H9 (cell line): ENCODE measurements at regions not wholly inside any gene's neighbourhood (a gene's known extent, or its start where the extent isn't known, plus 50 kb on each side); places are given as distances from the start of the nearest gene placed in this dataset.

Source experiments
- DNase-seq: peaks from one replicate; pipeline ENCODE4 v3.0.0-alpha.2; 2017
- H2AFZ ChIP-seq: one replicate; pipeline ENCODE4 v1.6.1; 2013; ENCODE audit warnings: mild to moderate bottlenecking, low read length, control low read depth, moderate library complexity
- H2AK5ac ChIP-seq: 2 replicates; pipeline ENCODE4 v1.6.1; 2013; ENCODE audit warnings: low read length, control low read depth, mixed read lengths; ENCODE audit not compliant: insufficient read length
- H2BK120ac ChIP-seq: one replicate; pipeline ENCODE4 v1.6.1; 2013; ENCODE audit warnings: low read depth, mild to moderate bottlenecking, low read length, control low read depth, inconsistent platforms; ENCODE audit not compliant: poor library complexity, severe bottlenecking
- H2BK12ac ChIP-seq: 2 replicates; pipeline ENCODE4 v1.6.1; 2013; ENCODE audit warnings: low read length, control low read depth, mixed read lengths, low read depth; ENCODE audit not compliant: insufficient read length
- H2BK15ac ChIP-seq: 2 replicates; pipeline ENCODE4 v1.6.1; 2013; ENCODE audit warnings: low read depth, low read length, control low read depth
- H2BK20ac ChIP-seq: one replicate; pipeline ENCODE4 v1.6.1; 2013; ENCODE audit warnings: low read depth, mild to moderate bottlenecking, low read length, control low read depth, inconsistent platforms; ENCODE audit not compliant: poor library complexity, severe bottlenecking
- H2BK5ac ChIP-seq: 2 replicates; pipeline ENCODE4 v1.6.1; 2013; ENCODE audit warnings: low read length, control low read depth, mixed read lengths; ENCODE audit not compliant: insufficient read length
- H3K14ac ChIP-seq: 2 replicates; pipeline ENCODE4 v1.6.1; 2013; ENCODE audit warnings: low read length, control low read depth; ENCODE audit not compliant: insufficient read depth
- H3K18ac ChIP-seq: 2 replicates; pipeline ENCODE4 v1.6.1; 2013; ENCODE audit warnings: low read depth, mild to moderate bottlenecking, mixed read lengths, low read length, control low read depth; ENCODE audit not compliant: insufficient read length
- H3K23ac ChIP-seq: 2 replicates; pipeline ENCODE4 v1.6.1; 2013; ENCODE audit warnings: low read length, control low read depth, mixed read lengths, low read depth; ENCODE audit not compliant: insufficient read length
- H3K23me2 ChIP-seq: 2 replicates; pipeline ENCODE4 v1.6.1; 2013; ENCODE audit warnings: low read depth, mild to moderate bottlenecking, mixed read lengths, low read length, control low read depth; ENCODE audit not compliant: insufficient read length, poor library complexity, severe bottlenecking
- H3K27ac ChIP-seq: 2 replicates; pipeline ENCODE4 v1.5.1; 2013; ENCODE audit warnings: low read length, control low read depth, mixed read lengths, low read depth; ENCODE audit not compliant: insufficient read length
- H3K27me3 ChIP-seq: 2 replicates; pipeline ENCODE4 v1.6.1; 2013; ENCODE audit warnings: low read length, control low read depth, inconsistent platforms; ENCODE audit not compliant: insufficient read depth
- H3K4ac ChIP-seq: 2 replicates; pipeline ENCODE4 v1.6.1; 2013; ENCODE audit warnings: low read depth, mild to moderate bottlenecking, control low read depth, inconsistent platforms, low read length, moderate library complexity
- H3K4me1 ChIP-seq: 2 replicates; pipeline ENCODE4 v1.6.1; 2013; ENCODE audit warnings: low read length, control low read depth, inconsistent platforms; ENCODE audit not compliant: insufficient read depth
- H3K4me2 ChIP-seq: 2 replicates; pipeline ENCODE4 v1.6.1; 2013; ENCODE audit warnings: low read length, control low read depth, mixed read lengths; ENCODE audit not compliant: insufficient read length, insufficient read depth
- H3K56ac ChIP-seq: 2 replicates; pipeline ENCODE4 v1.6.1; 2013; ENCODE audit warnings: low read depth, mild to moderate bottlenecking, mixed read lengths, low read length, control low read depth; ENCODE audit not compliant: insufficient read length
- H3K79me1 ChIP-seq: 2 replicates; pipeline ENCODE4 v1.6.1; 2013; ENCODE audit warnings: low read depth, mild to moderate bottlenecking, moderate library complexity, low read length, control low read depth, inconsistent platforms; ENCODE audit not compliant: insufficient read depth, poor library complexity, severe bottlenecking
- H3K79me2 ChIP-seq: 2 replicates; pipeline ENCODE4 v1.6.1; 2013; ENCODE audit warnings: low read length, control low read depth, inconsistent platforms; ENCODE audit not compliant: insufficient read depth
- H3K9ac ChIP-seq: 2 replicates; pipeline ENCODE4 v1.6.1; 2013; ENCODE audit warnings: low read length, control low read depth, mixed read lengths; ENCODE audit not compliant: insufficient read length; ENCODE audit errors: extremely low read depth
- H3K9me3 ChIP-seq: one replicate; pipeline ENCODE4 v1.6.1; 2013; ENCODE audit warnings: low read depth, low read length, inconsistent platforms; ENCODE audit not compliant: control insufficient read depth
- H3T11ph ChIP-seq: one replicate; pipeline ENCODE4 v1.6.1; 2013; ENCODE audit warnings: mild to moderate bottlenecking, low read length, control low read depth, inconsistent platforms
- H4K20me1 ChIP-seq: one replicate; pipeline ENCODE4 v1.6.1; 2013; ENCODE audit not compliant: control insufficient read depth, insufficient read length, insufficient read depth
- H4K5ac ChIP-seq: 2 replicates; pipeline ENCODE4 v1.6.1; 2013; ENCODE audit warnings: low read depth, mild to moderate bottlenecking, mixed read lengths, low read length, control low read depth; ENCODE audit not compliant: insufficient read length
- H4K8ac ChIP-seq: replicated peaks from 2 replicates; pipeline ENCODE4 v1.6.1; 2013; ENCODE audit warnings: low read length, control low read depth, mixed read lengths, low read depth; ENCODE audit not compliant: insufficient read length
- H4K91ac ChIP-seq: 2 replicates; pipeline ENCODE4 v1.6.1; 2013; ENCODE audit warnings: low read depth, mild to moderate bottlenecking, moderate library complexity, mixed read lengths, low read length, control low read depth; ENCODE audit not compliant: insufficient read length
- H3K27ac Mint-ChIP-seq, 3 experiments: 2 replicates in 2 of 3; 3 replicates in 1 of 3; pipeline ENCODE4 v1.8.0; 2020 to 2021; ENCODE audit warnings: mixed read lengths in 3 of 3, mild to moderate bottlenecking in 1 of 3, moderate library complexity in 1 of 3
- H3K27me3 Mint-ChIP-seq: 2 replicates; pipeline ENCODE4 v1.8.0; 2021; ENCODE audit warnings: low read depth, mild to moderate bottlenecking, moderate library complexity, mixed read lengths
- H3K36me3 Mint-ChIP-seq, 3 experiments: 2 replicates in 2 of 3; 3 replicates in 1 of 3; pipeline ENCODE4 v1.8.0; 2020 to 2021; ENCODE audit warnings: low read depth in 3 of 3, mixed read lengths in 3 of 3; ENCODE audit not compliant: insufficient read depth in 1 of 3
- H3K4me1 Mint-ChIP-seq, 2 experiments: 2 replicates each; pipeline ENCODE4 v1.8.0; 2020; ENCODE audit warnings: mixed read lengths in 2 of 2
- H3K4me3 Mint-ChIP-seq, 2 experiments: 2 replicates in 1 of 2; 3 replicates in 1 of 2; pipeline ENCODE4 v1.8.0; 2020 to 2021; ENCODE audit warnings: mild to moderate bottlenecking in 2 of 2, mixed read lengths in 2 of 2, moderate library complexity in 1 of 2
- H3K9me3 Mint-ChIP-seq, 2 experiments: 2 replicates in 1 of 2; 3 replicates in 1 of 2; pipeline ENCODE4 v1.8.0; 2020; ENCODE audit warnings: mild to moderate bottlenecking in 2 of 2, mixed read lengths in 2 of 2, moderate library complexity in 1 of 2
- CTCF ChIP-seq: fragments of 200-600 bp; sonication (generic); conservative IDR thresholded peaks from 3 replicates; pipeline ENCODE4 v1.8.0; 2021; ENCODE audit warnings: antibody characterized with exemption, mild to moderate bottlenecking
- WGBS: extraction: QIAGEN DNeasy Blood & Tissue Kit; methylation state at CpG from one replicate; pipeline ENCODE4 v1.1.7; 2013; ENCODE audit warnings: missing lambda C conversion rate, low lambda C conversion rate, mixed read lengths; ENCODE audit not compliant: insufficient read length; ENCODE audit errors: extremely low coverage; 5-methylcytosine and 5-hydroxymethylcytosine counted together

GRCh38 chr11:100622404-100622803, 64.7 kb upstream of the ARHGAP42 start:
- Histone ChIP-seq H2AK5ac (no peak overlapping the region), H3K23ac (no peak overlapping the region), H3K4me2 (no peak overlapping the region), H2BK15ac (no peak overlapping the region), H3K4ac (no peak overlapping the region), H3T11ph (no peak overlapping the region), H3K27me3 (no peaks in the 10 kb centered on the region), H2BK120ac (no peak overlapping the region), H3K27ac (no peak overlapping the region), H3K18ac (no peak overlapping the region), H4K20me1 (no peaks in the 10 kb centered on the region), H2AFZ (no peak overlapping the region), H2BK5ac (no peak overlapping the region), H4K5ac (no peak overlapping the region), H3K56ac (no peak overlapping the region), H3K79me2 (no peaks in the 10 kb centered on the region), H4K91ac (no peak overlapping the region), H3K9ac (no peak overlapping the region), H3K23me2 (no peaks in the 10 kb centered on the region), H3K79me1 (no peaks in the 10 kb centered on the region), H3K4me1 (no peaks in the 10 kb centered on the region), H2BK12ac (no peak overlapping the region), H4K8ac (no peak overlapping the region), H3K9me3 (peaks cover 18% of the 10 kb centered on the region), H2BK20ac (no peak overlapping the region), H3K14ac (no peak overlapping the region)
- Mint-ChIP-seq H3K4me1 (peaks cover 7 to 16% of the 10 kb centered on the region in 2 experiments), H3K4me3 (no peak overlapping the region), H3K9me3 (peaks cover 33 to 42% of the 10 kb centered on the region in 2 experiments), H3K27ac (no peak overlapping the region), H3K27me3 (no peaks in the 10 kb centered on the region), H3K36me3 (peaks cover 21 to 34% (median 26%) of the 10 kb centered on the region in 3 experiments)
- no peak for TF ChIP-seq CTCF
- no CpG with 5 or more reads among the region's 1 CpG for WGBS
- DNase-seq: no peak
